Progenitor cell of endocrine pancreas (in vitro differentiated cells): ENCODE measurements at regions not wholly inside any gene's neighbourhood (a gene's known extent, or its start where the extent isn't known, plus 50 kb on each side); places are given as distances from the start of the nearest gene placed in this dataset.

ENCODE experiments used
- DNase-seq: peaks from one replicate; pipeline ENCODE4 v3.0.0; 2021; ENCODE audit warnings: low spot score; ENCODE audit not compliant: unreplicated experiment
- H3K27ac Mint-ChIP-seq: 2 replicates; pipeline ENCODE4 v1.8.0; 2021; ENCODE audit warnings: mild to moderate bottlenecking, moderate library complexity, mixed read lengths
- H3K27me3 Mint-ChIP-seq: 2 replicates; pipeline ENCODE4 v1.8.0; 2021; ENCODE audit warnings: mixed read lengths
- H3K36me3 Mint-ChIP-seq: 2 replicates; pipeline ENCODE4 v1.8.0; 2022; ENCODE audit warnings: mixed read lengths; ENCODE audit not compliant: insufficient read depth
- H3K4me1 Mint-ChIP-seq: 2 replicates; pipeline ENCODE4 v1.8.0; 2021; ENCODE audit warnings: low read depth, mixed read lengths
- H3K4me3 Mint-ChIP-seq: 2 replicates; pipeline ENCODE4 v1.8.0; 2021; ENCODE audit warnings: low read depth, mild to moderate bottlenecking, moderate library complexity, mixed read lengths
- H3K9me3 Mint-ChIP-seq: 2 replicates; pipeline ENCODE4 v1.8.0; 2021; ENCODE audit warnings: low read depth, mixed read lengths
- CTCF ChIP-seq: fragments of 200-600 bp; sonication (generic); IDR thresholded peaks from one replicate; pipeline ENCODE4 v1.5.0; 2021; ENCODE audit warnings: antibody characterized with exemption, mild to moderate bottlenecking; ENCODE audit not compliant: unreplicated experiment

- no peak for DNase-seq
- H3K27me3 Mint-ChIP-seq: no peaks in the 10 kb centered on the region
- no peak for TF ChIP-seq CTCF
- H3K27ac Mint-ChIP-seq: no peak overlapping the region
- H3K36me3 Mint-ChIP-seq: no peaks in the 10 kb centered on the region
- no peaks in the 10 kb centered on the region for H3K9me3 Mint-ChIP-seq
- peaks cover 39% of the 10 kb centered on the region for H3K4me1 Mint-ChIP-seq
- H3K4me3 Mint-ChIP-seq: no peak overlapping the region
These were observed 57.5 kb upstream of the IFFO2 start for GRCh38 chr1:19013826-19014548.

DNA sequence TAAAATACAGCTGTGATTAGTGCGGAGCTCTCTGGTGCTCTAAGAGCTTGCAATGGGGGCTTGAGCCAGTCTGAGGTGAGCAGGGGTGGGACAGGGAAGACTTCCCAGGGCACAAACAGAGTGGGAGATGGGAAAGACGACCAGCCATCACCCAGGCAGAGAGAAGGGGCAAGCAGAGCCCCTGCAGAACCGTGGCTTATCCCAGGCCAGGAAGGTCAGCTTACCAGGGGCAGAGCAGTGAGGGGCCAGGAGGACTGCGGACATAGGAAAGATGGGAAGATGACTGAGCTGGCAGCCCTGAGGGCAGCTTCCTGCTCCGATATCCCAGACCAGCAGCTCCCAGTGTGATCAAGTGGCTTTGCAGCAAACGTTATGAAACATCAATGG is 55.4 kb upstream of the IFFO2 start:
- Mint-ChIP-seq H3K27me3 (no peaks in the 10 kb centered on the region), H3K27ac (peak overlapping the region; percentile 95), H3K9me3 (no peaks in the 10 kb centered on the region), H3K4me1 (peaks cover 55% of the 10 kb centered on the region), H3K36me3 (no peaks in the 10 kb centered on the region), H3K4me3 (no peak overlapping the region)
- no peak for TF ChIP-seq CTCF
- no peak for DNase-seq

GRCh38 chr1:19010995-19011844 is 54.7 kb upstream of the IFFO2 start:
- DNase-seq: no peak
- H3K4me1 Mint-ChIP-seq: peaks cover 60% of the 10 kb centered on the region
- H3K27ac Mint-ChIP-seq: peak overlapping the region; percentile 95
- H3K36me3 Mint-ChIP-seq: no peaks in the 10 kb centered on the region
- peak overlapping the region; percentile 45 for H3K4me3 Mint-ChIP-seq
- H3K9me3 Mint-ChIP-seq: no peaks in the 10 kb centered on the region
- no peak for TF ChIP-seq CTCF
- H3K27me3 Mint-ChIP-seq: no peaks in the 10 kb centered on the region

- no peaks in the 10 kb centered on the region for H3K9me3 Mint-ChIP-seq
- peak overlapping the region; percentile 45 for H3K4me3 Mint-ChIP-seq
- H3K27ac Mint-ChIP-seq: peak overlapping the region; percentile 95
- no peaks in the 10 kb centered on the region for H3K27me3 Mint-ChIP-seq
- peaks cover 67% of the 10 kb centered on the region for H3K4me1 Mint-ChIP-seq
- no peak for TF ChIP-seq CTCF
- DNase-seq: no peak
- H3K36me3 Mint-ChIP-seq: no peaks in the 10 kb centered on the region
These were observed 54.0 kb upstream of the IFFO2 start for GRCh38 chr1:19010503-19010902.

- Mint-ChIP-seq H3K27me3 (no peaks in the 10 kb centered on the region), H3K36me3 (no peaks in the 10 kb centered on the region), H3K9me3 (no peaks in the 10 kb centered on the region), H3K4me3 (no peak overlapping the region), H3K4me1 (peaks cover 68% of the 10 kb centered on the region), H3K27ac (peak overlapping the region; percentile 95)
- no peak for DNase-seq
- TF ChIP-seq CTCF: no peak
These were observed 53.4 kb upstream of the IFFO2 start for GRCh38 chr1:19009882-19010321.
